Tibial nerve (tissue), 4 donors: ENCODE measurements at regions not wholly inside any gene's neighbourhood (a gene's known extent, or its start where the extent isn't known, plus 50 kb on each side); places are given as distances from the start of the nearest gene placed in this dataset.

ENCODE experiments used
- DNase-seq, 2 donors: peaks; one replicate each; pipeline ENCODE4 v3.0.0-alpha.2; 2019; ENCODE audit warnings: low spot score in 2 of 2
- H3K27ac ChIP-seq, 4 donors: fragments of 200-600 bp; sonication (generic) in 3 of 4; one replicate each; pipeline ENCODE4 v1.5.1; 2017 to 2019; ENCODE audit warnings: mild to moderate bottlenecking in 1 of 4
- H3K27me3 ChIP-seq, 2 donors: fragments of 200-600 bp; sonication (generic) in 1 of 2; one replicate each; pipeline versions ENCODE4 v1.5.1 to v1.6.0; 2017 to 2019
- H3K36me3 ChIP-seq, 3 donors: fragments of 200-600 bp; sonication (generic); one replicate each; pipeline ENCODE4 v1.5.1; 2018 to 2019
- H3K4me1 ChIP-seq, 4 donors: fragments of 200-600 bp; sonication (generic) in 3 of 4; one replicate each; pipeline ENCODE4 v1.5.1; 2017 to 2019
- H3K4me3 ChIP-seq, 4 donors: fragments of 200-600 bp; sonication (generic) in 3 of 4; one replicate each; pipeline ENCODE4 v1.5.1; 2017 to 2019; ENCODE audit warnings: mild to moderate bottlenecking in 1 of 4, moderate library complexity in 1 of 4
- H3K9me3 ChIP-seq, 4 donors: fragments of 200-600 bp; sonication (generic) in 3 of 4; one replicate each; pipeline ENCODE4 v1.5.1; 2017 to 2019
- CTCF ChIP-seq, 5 experiments: fragments of 200-600 bp in 3 of 5; fragments of 450-650 bp in 2 of 5; sonication (generic) in 3 of 5; IDR thresholded peaks; one replicate each; pipeline ENCODE4 v1.5.1; 2016 to 2019; ENCODE audit warnings: antibody characterized with exemption in 5 of 5, mild to moderate bottlenecking in 3 of 5, moderate library complexity in 2 of 5
- EP300 ChIP-seq, 2 donors: sonication (generic); formaldehyde crosslinking; IDR thresholded peaks; one replicate each; pipeline ENCODE4 v1.6.1; 2017; ENCODE audit warnings: antibody characterized with exemption in 2 of 2, mild to moderate bottlenecking in 1 of 2
- POLR2A ChIP-seq, 2 donors: fragments of 450-650 bp; IDR thresholded peaks; one replicate each; pipeline ENCODE4 v1.6.1; 2017; ENCODE audit warnings: antibody characterized with exemption in 2 of 2, mild to moderate bottlenecking in 2 of 2, moderate library complexity in 2 of 2
- WGBS, 2 donors: methylation state at CpG; one replicate each; pipeline ENCODE4 v1.1.5; 2018; 5-methylcytosine and 5-hydroxymethylcytosine counted together

- no peaks in the 10 kb centered on the region for H3K9me3 ChIP-seq
- no peaks in the 10 kb centered on the region for H3K27me3 ChIP-seq
- no peak overlapping the region for H3K4me3 ChIP-seq
- DNase-seq: no peak
- 26 to 30% methylated on average over 6 of the region's 6 CpGs for WGBS, 2 donors
- no peak overlapping the region for H3K27ac ChIP-seq
- TF ChIP-seq EP300 (IDR thresholded peaks at IDR 0.05) (no peak), POLR2A (IDR thresholded peaks at IDR 0.05) (no peak), CTCF (IDR thresholded peaks at IDR 0.05) (no peak)
- H3K36me3 ChIP-seq: no peaks in the 10 kb centered on the region
- peaks cover 0 to 4% (median 0%) of the 10 kb centered on the region in 4 donors for H3K4me1 ChIP-seq
Observed at GRCh38 chr14:85319998-85320630, 209.8 kb upstream of the FLRT2 start.

- Histone ChIP-seq H3K9me3 (no peaks in the 10 kb centered on the region), H3K4me1 (no peaks in the 10 kb centered on the region), H3K36me3 (no peaks in the 10 kb centered on the region), H3K4me3 (no peak overlapping the region), H3K27ac (no peak overlapping the region), H3K27me3 (no peaks in the 10 kb centered on the region)
- WGBS, 2 donors: 92 to 95% methylated on average over 3 of the region's 3 CpGs
- no peak for TF ChIP-seq EP300 (IDR thresholded peaks at IDR 0.05)
- TF ChIP-seq CTCF (IDR thresholded peaks at IDR 0.05): no peak
- no peak for TF ChIP-seq POLR2A (IDR thresholded peaks at IDR 0.05)
- DNase-seq: no peak
Observed at GRCh38 chr14:85325134-85326017, 204.6 kb upstream of the FLRT2 start.

GRCh38 chr14:85332401-85332800 is 197.5 kb upstream of the FLRT2 start:
- Histone ChIP-seq H3K4me1 (peaks cover 0 to 6% (median 0%) of the 10 kb centered on the region in 4 donors), H3K9me3 (no peaks in the 10 kb centered on the region), H3K27me3 (no peaks in the 10 kb centered on the region), H3K27ac (no peak overlapping the region), H3K4me3 (no peak overlapping the region), H3K36me3 (no peaks in the 10 kb centered on the region)
- TF ChIP-seq CTCF (IDR thresholded peaks at IDR 0.05) (no peak), EP300 (IDR thresholded peaks at IDR 0.05) (no peak), POLR2A (IDR thresholded peaks at IDR 0.05) (no peak)
- no peak for DNase-seq
- WGBS, 2 donors: 31 to 35% methylated on average over 1 of the region's 1 CpG

- Histone ChIP-seq H3K4me1 (peaks cover 0 to 6% (median 0%) of the 10 kb centered on the region in 4 donors), H3K36me3 (no peaks in the 10 kb centered on the region), H3K27me3 (no peaks in the 10 kb centered on the region), H3K9me3 (no peaks in the 10 kb centered on the region), H3K27ac (no peak overlapping the region), H3K4me3 (no peak overlapping the region)
- TF ChIP-seq EP300 (IDR thresholded peaks at IDR 0.05): no peak
- TF ChIP-seq POLR2A (IDR thresholded peaks at IDR 0.05): no peak
- TF ChIP-seq CTCF (IDR thresholded peaks at IDR 0.05): no peak
- no peak for DNase-seq
- WGBS, 2 donors: 89 to 91% methylated on average over 3 of the region's 3 CpGs
Observed at GRCh38 chr14:85333313-85333712, 196.6 kb upstream of the FLRT2 start.

- Histone ChIP-seq H3K4me3 (no peak overlapping the region), H3K36me3 (no peaks in the 10 kb centered on the region), H3K27me3 (no peaks in the 10 kb centered on the region), H3K27ac (no peak overlapping the region), H3K9me3 (no peaks in the 10 kb centered on the region), H3K4me1 (peaks cover 0 to 6% (median 0%) of the 10 kb centered on the region in 4 donors)
- TF ChIP-seq EP300 (IDR thresholded peaks at IDR 0.05): no peak
- no peak for DNase-seq
- WGBS, 2 donors: 93 to 94% methylated on average over 4 of the region's 4 CpGs
Observed at GRCh38 chr14:85333841-85334240, 196.1 kb upstream of the FLRT2 start.
